SK-N-SH treated with all-trans-retinoic acid at 6 μM for 48 hours (cell line): ENCODE measurements at regions not wholly inside any gene's neighbourhood (a gene's known extent, or its start where the extent isn't known, plus 50 kb on each side); places are given as distances from the start of the nearest gene placed in this dataset.

Experiments
- ATAC-seq: fragments of 200-7000 bp; cut with Tn5 transposase; 3 replicates; pipeline ENCODE4 v1.9.1; 2020; ENCODE audit warnings: mild to moderate bottlenecking, moderate library complexity
- ARNTL ChIP-seq: fragments of 450-650 bp; formaldehyde crosslinking; IDR thresholded peaks from 2 replicates; pipeline ENCODE4 v1.5.0; 2020; ENCODE audit warnings: low read depth, mild to moderate bottlenecking, moderate library complexity, borderline replicate concordance
- BACH2 ChIP-seq: fragments of 250-450 bp; sonication (Bioruptor Pico); IDR thresholded peaks from 2 replicates; pipeline ENCODE4 v1.9.0; 2021; ENCODE audit warnings: mild to moderate bottlenecking, borderline replicate concordance
- CSDC2 ChIP-seq: fragments of 250-450 bp; sonication (Bioruptor Pico); IDR thresholded peaks from 2 replicates; pipeline ENCODE4 v1.5.0; 2020; ENCODE audit warnings: mild to moderate bottlenecking, moderate library complexity
- ESRRG ChIP-seq: fragments of 250-450 bp; sonication (Bioruptor Pico); IDR thresholded peaks from 2 replicates; pipeline ENCODE4 v1.6.1; 2021; ENCODE audit warnings: mild to moderate bottlenecking
- GLIS3 ChIP-seq: fragments of 250-450 bp; sonication (Bioruptor Pico); IDR thresholded peaks from 2 replicates; pipeline ENCODE4 v1.5.0; 2020; ENCODE audit warnings: mild to moderate bottlenecking, moderate library complexity
- ISL1 ChIP-seq: fragments of 250-450 bp; sonication (Bioruptor Pico); IDR thresholded peaks from 2 replicates; pipeline ENCODE4 v2.1.2; 2022; ENCODE audit warnings: mild to moderate bottlenecking, moderate library complexity
- OSR1 ChIP-seq: fragments of 250-450 bp; sonication (Bioruptor Pico); IDR thresholded peaks from 2 replicates; pipeline ENCODE4 v1.8.0; 2022; ENCODE audit warnings: moderate library complexity, mild to moderate bottlenecking, inconsistent platforms
- PPARA ChIP-seq: fragments of 250-450 bp; sonication (Bioruptor Pico); IDR thresholded peaks from 2 replicates; pipeline ENCODE4 v1.5.0; 2020; ENCODE audit warnings: mild to moderate bottlenecking, borderline replicate concordance
- RARB ChIP-seq: fragments of 250-450 bp; sonication (Bioruptor Pico); IDR thresholded peaks from 2 replicates; pipeline ENCODE4 v1.8.0; 2021; ENCODE audit warnings: mild to moderate bottlenecking, moderate library complexity
- SNAI2 ChIP-seq: fragments of 250-450 bp; sonication (Bioruptor Pico); IDR thresholded peaks from 2 replicates; pipeline ENCODE4 v1.5.0; 2020; ENCODE audit warnings: mild to moderate bottlenecking, moderate library complexity
- TCF4 ChIP-seq: fragments of 250-450 bp; sonication (Bioruptor Pico); IDR thresholded peaks from 2 replicates; pipeline ENCODE4 v1.8.0; 2021; ENCODE audit warnings: mild to moderate bottlenecking, moderate library complexity, borderline replicate concordance
- TOX ChIP-seq: fragments of 250-450 bp; sonication (Bioruptor Pico); IDR thresholded peaks from 2 replicates; pipeline ENCODE4 v1.8.0; 2021; ENCODE audit warnings: mild to moderate bottlenecking, moderate library complexity, borderline replicate concordance
- ZC3H10 ChIP-seq: fragments of 250-450 bp; sonication (Bioruptor Pico); IDR thresholded peaks from 2 replicates; pipeline ENCODE4 v1.5.1; 2021; ENCODE audit warnings: mild to moderate bottlenecking, moderate library complexity
- ZFP3 ChIP-seq: fragments of 250-450 bp; sonication (Bioruptor Pico); IDR thresholded peaks from 2 replicates; pipeline ENCODE4 v1.5.0; 2020; ENCODE audit warnings: mild to moderate bottlenecking, moderate library complexity
- ZFP30 ChIP-seq: fragments of 450-650 bp; formaldehyde crosslinking; IDR thresholded peaks from 2 replicates; pipeline ENCODE4 v1.5.0; 2022; ENCODE audit warnings: mild to moderate bottlenecking, moderate library complexity
- ZNF565 ChIP-seq: fragments of 450-650 bp; formaldehyde crosslinking; conservative IDR thresholded peaks from 2 replicates; pipeline ENCODE4 v1.5.0; 2020; ENCODE audit warnings: low read depth, mild to moderate bottlenecking, moderate library complexity
- ZNF70 ChIP-seq: fragments of 450-650 bp; formaldehyde crosslinking; IDR thresholded peaks from 2 replicates; pipeline ENCODE4 v1.5.0; 2020; ENCODE audit warnings: mild to moderate bottlenecking, moderate library complexity
- TF ChIP-seq, protein P1 (sequence below): fragments of 250-450 bp; sonication (Bioruptor Pico); IDR thresholded peaks from 2 replicates; pipeline ENCODE4 v1.5.1; 2021; ENCODE audit warnings: mild to moderate bottlenecking, moderate library complexity
- TF ChIP-seq, protein P2 (sequence below): fragments of 250-450 bp; sonication (Bioruptor Pico); IDR thresholded peaks from 2 replicates; pipeline ENCODE4 v1.8.0; 2021; ENCODE audit warnings: low read depth, mild to moderate bottlenecking, moderate library complexity, borderline replicate concordance
- TF ChIP-seq, protein P3 (sequence below): fragments of 250-450 bp; sonication (Bioruptor Pico); IDR thresholded peaks from 2 replicates; pipeline ENCODE4 v1.5.0; 2020; ENCODE audit warnings: mild to moderate bottlenecking, moderate library complexity
- TF ChIP-seq, protein P4 (sequence below): fragments of 250-450 bp; sonication (Bioruptor Pico); IDR thresholded peaks from 2 replicates; pipeline ENCODE4 v1.8.0; 2020; ENCODE audit warnings: mild to moderate bottlenecking, moderate library complexity, borderline replicate concordance
- TF ChIP-seq, protein P5 (sequence below): fragments of 250-450 bp; sonication (Bioruptor Pico); IDR thresholded peaks from 2 replicates; pipeline ENCODE4 v1.5.1; 2020; ENCODE audit warnings: low read depth, mild to moderate bottlenecking, moderate library complexity

DNA sequence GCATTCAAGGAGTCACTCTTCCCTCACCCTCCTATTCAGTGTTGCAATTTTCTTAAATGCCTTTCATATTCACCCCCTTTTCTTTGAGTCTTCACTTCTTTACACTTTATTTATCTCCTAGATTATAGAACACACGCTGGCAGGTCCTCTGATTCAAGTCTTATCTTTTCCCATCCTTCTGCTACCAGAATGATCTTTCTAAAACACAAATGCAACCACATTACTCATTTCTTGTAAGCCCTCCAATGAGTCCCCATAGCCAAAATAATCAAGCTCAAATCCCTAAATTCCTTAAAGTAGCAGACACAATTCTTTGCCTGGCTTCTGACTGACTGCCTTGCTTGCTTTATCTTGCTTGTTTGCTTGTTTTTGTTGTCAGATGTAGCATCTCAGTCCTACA is 920.0 kb downstream of the TFAP2A start:
- TF ChIP-seq OSR1 (CRISPR knock-in tag): no peak
- TF ChIP-seq TOX (CRISPR knock-in tag): no peak
- TF ChIP-seq ZC3H10 (CRISPR knock-in tag): no peak
- TF ChIP-seq, protein P1, sequence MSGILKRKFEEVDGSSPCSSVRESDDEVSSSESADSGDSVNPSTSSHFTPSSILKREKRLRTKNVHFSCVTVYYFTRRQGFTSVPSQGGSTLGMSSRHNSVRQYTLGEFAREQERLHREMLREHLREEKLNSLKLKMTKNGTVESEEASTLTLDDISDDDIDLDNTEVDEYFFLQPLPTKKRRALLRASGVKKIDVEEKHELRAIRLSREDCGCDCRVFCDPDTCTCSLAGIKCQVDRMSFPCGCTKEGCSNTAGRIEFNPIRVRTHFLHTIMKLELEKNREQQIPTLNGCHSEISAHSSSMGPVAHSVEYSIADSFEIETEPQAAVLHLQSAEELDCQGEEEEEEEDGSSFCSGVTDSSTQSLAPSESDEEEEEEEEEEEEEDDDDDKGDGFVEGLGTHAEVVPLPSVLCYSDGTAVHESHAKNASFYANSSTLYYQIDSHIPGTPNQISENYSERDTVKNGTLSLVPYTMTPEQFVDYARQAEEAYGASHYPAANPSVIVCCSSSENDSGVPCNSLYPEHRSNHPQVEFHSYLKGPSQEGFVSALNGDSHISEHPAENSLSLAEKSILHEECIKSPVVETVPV: no peak
- TF ChIP-seq ZFP30 (CRISPR knock-in tag): no peak
- TF ChIP-seq ARNTL: no peak
- TF ChIP-seq PPARA (CRISPR knock-in tag): no peak
- TF ChIP-seq CSDC2 (CRISPR knock-in tag): no peak
- TF ChIP-seq, protein P2, sequence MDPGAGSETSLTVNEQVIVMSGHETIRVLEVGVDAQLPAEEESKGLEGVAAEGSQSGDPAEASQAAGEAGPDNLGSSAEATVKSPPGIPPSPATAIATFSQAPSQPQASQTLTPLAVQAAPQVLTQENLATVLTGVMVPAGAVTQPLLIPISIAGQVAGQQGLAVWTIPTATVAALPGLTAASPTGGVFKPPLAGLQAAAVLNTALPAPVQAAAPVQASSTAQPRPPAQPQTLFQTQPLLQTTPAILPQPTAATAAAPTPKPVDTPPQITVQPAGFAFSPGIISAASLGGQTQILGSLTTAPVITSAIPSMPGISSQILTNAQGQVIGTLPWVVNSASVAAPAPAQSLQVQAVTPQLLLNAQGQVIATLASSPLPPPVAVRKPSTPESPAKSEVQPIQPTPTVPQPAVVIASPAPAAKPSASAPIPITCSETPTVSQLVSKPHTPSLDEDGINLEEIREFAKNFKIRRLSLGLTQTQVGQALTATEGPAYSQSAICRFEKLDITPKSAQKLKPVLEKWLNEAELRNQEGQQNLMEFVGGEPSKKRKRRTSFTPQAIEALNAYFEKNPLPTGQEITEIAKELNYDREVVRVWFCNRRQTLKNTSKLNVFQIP (CRISPR knock-in tag): no peak
- TF ChIP-seq ZNF70 (CRISPR knock-in tag): no peak
- no peak for TF ChIP-seq TCF4
- no peak for TF ChIP-seq ZNF565 (CRISPR knock-in tag)
- no peak for TF ChIP-seq SNAI2 (CRISPR knock-in tag)
- TF ChIP-seq RARB (CRISPR knock-in tag): no peak

DNA sequence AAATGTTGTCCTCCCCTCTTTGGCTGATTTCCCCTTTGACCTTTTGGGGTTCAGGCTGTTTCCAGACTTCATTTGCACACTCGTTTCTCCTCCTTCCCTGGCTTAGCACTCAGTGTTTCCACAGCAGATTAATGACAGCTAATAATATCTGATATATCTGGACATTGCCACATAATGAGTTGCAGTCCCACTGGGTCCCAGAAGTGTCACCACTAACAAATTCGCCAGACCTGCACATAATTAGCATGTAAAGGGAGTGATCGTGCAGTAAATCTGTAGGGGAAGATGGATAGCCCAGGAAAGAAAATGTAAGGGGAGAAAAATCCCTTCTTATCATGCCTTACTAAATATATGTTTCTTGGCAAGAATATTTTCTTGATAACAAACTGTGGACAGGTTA is 922.1 kb downstream of the TFAP2A start:
- TF ChIP-seq, protein P3, sequence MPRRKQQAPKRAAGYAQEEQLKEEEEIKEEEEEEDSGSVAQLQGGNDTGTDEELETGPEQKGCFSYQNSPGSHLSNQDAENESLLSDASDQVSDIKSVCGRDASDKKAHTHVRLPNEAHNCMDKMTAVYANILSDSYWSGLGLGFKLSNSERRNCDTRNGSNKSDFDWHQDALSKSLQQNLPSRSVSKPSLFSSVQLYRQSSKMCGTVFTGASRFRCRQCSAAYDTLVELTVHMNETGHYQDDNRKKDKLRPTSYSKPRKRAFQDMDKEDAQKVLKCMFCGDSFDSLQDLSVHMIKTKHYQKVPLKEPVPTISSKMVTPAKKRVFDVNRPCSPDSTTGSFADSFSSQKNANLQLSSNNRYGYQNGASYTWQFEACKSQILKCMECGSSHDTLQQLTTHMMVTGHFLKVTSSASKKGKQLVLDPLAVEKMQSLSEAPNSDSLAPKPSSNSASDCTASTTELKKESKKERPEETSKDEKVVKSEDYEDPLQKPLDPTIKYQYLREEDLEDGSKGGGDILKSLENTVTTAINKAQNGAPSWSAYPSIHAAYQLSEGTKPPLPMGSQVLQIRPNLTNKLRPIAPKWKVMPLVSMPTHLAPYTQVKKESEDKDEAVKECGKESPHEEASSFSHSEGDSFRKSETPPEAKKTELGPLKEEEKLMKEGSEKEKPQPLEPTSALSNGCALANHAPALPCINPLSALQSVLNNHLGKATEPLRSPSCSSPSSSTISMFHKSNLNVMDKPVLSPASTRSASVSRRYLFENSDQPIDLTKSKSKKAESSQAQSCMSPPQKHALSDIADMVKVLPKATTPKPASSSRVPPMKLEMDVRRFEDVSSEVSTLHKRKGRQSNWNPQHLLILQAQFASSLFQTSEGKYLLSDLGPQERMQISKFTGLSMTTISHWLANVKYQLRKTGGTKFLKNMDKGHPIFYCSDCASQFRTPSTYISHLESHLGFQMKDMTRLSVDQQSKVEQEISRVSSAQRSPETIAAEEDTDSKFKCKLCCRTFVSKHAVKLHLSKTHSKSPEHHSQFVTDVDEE (CRISPR knock-in tag): no peak
- TF ChIP-seq, protein P4, sequence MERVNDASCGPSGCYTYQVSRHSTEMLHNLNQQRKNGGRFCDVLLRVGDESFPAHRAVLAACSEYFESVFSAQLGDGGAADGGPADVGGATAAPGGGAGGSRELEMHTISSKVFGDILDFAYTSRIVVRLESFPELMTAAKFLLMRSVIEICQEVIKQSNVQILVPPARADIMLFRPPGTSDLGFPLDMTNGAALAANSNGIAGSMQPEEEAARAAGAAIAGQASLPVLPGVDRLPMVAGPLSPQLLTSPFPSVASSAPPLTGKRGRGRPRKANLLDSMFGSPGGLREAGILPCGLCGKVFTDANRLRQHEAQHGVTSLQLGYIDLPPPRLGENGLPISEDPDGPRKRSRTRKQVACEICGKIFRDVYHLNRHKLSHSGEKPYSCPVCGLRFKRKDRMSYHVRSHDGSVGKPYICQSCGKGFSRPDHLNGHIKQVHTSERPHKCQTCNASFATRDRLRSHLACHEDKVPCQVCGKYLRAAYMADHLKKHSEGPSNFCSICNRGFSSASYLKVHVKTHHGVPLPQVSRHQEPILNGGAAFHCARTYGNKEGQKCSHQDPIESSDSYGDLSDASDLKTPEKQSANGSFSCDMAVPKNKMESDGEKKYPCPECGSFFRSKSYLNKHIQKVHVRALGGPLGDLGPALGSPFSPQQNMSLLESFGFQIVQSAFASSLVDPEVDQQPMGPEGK (CRISPR knock-in tag): no peak
- no peak for TF ChIP-seq ZNF70 (CRISPR knock-in tag)
- TF ChIP-seq ZC3H10 (CRISPR knock-in tag): no peak
- no peak for TF ChIP-seq GLIS3
- no peak for TF ChIP-seq ESRRG (CRISPR knock-in tag)
- TF ChIP-seq ISL1 (CRISPR knock-in tag): no peak
- TF ChIP-seq, protein P1: no peak
- no peak for TF ChIP-seq RARB (CRISPR knock-in tag)
- TF ChIP-seq, all 23 proteins: peak for 0
- no peak for ATAC-seq

More for the DNA sequence above, 920.0 kb downstream of the TFAP2A start:
- ATAC-seq: no peak

DNA sequence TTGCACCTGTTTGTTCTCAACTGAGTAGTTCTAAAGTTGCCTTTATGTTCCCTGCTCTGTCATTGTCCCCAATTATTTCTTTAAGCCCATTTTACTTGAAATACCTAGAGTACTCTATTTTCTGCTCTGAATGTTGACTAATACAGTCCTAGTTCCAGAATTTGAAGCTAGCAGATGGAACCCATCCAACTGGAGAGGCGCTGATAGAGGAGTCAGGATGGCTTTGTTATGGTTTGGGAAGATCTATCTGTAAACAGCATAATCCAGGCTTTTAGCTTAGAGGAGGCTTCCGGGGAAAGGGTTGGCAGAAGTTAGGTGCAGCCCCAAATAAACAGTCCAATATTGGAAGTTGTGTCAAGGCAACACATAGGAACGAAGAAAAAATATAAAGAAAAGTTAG is 927.7 kb downstream of the TFAP2A start:
- TF ChIP-seq ESRRG (CRISPR knock-in tag) (no peak), OSR1 (CRISPR knock-in tag) (no peak), ISL1 (CRISPR knock-in tag) (no peak), ZFP3 (CRISPR knock-in tag) (no peak), GLIS3 (no peak)
- ATAC-seq: no peak

DNA sequence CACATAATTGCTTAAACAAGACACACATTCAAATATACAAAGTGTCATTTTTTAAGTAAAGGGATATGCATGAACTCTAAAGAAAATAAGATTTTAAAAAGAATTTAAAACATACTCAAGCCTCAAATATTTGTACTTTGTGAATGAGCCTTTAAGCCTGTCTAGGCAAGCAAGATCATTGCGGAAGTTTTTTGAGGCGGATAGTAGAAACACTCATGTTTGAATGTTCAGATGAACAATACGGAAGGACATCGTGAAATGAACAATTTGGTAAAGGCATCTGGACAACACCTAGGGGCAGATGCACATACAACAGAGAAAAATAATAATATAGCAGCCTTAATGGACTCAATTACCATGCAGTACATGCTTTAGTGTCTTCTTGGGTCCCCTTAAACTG is 928.9 kb downstream of the TFAP2A start:
- no peak for ATAC-seq
- TF ChIP-seq ARNTL: no peak
- TF ChIP-seq, protein P5, sequence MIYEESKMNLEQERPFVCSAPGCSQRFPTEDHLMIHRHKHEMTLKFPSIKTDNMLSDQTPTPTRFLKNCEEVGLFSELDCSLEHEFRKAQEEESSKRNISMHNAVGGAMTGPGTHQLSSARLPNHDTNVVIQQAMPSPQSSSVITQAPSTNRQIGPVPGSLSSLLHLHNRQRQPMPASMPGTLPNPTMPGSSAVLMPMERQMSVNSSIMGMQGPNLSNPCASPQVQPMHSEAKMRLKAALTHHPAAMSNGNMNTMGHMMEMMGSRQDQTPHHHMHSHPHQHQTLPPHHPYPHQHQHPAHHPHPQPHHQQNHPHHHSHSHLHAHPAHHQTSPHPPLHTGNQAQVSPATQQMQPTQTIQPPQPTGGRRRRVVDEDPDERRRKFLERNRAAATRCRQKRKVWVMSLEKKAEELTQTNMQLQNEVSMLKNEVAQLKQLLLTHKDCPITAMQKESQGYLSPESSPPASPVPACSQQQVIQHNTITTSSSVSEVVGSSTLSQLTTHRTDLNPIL (CRISPR knock-in tag): no peak
- TF ChIP-seq, protein P4 (CRISPR knock-in tag): no peak
- TF ChIP-seq ZNF70 (CRISPR knock-in tag): no peak
- TF ChIP-seq ZFP3 (CRISPR knock-in tag): no peak
- no peak for TF ChIP-seq OSR1 (CRISPR knock-in tag)
- no peak for TF ChIP-seq PPARA (CRISPR knock-in tag)
- TF ChIP-seq BACH2: no peak
- no peak for TF ChIP-seq ZNF565 (CRISPR knock-in tag)
